ENCODE measurements at regions not wholly inside any gene's neighbourhood (a gene's known extent, or its start where the extent isn't known, plus 50 kb on each side); places are given as distances from the start of the nearest gene placed in this dataset.

GRCh38 chr2:144984038-144984437 is 464.1 kb upstream of the ZEB2 start:
- H3K9ac ChIP-seq (ENCODE audit: low read length in 3 of 3): no peak overlapping the region
- no peaks in the 10 kb centered on the region for H3K36me3 ChIP-seq (ENCODE audit: control insufficient read depth in 2 of 3, insufficient read depth in 3 of 3, low read length in 3 of 3)
- FAIRE-seq: no peak
- H3K27ac ChIP-seq (ENCODE audit: low read depth in 2 of 2, low read length in 2 of 2): no peak overlapping the region
- DNase-seq: no peak
- no peak for TF ChIP-seq CTCF (IDR thresholded peaks at IDR 0.05; ENCODE audit: borderline replicate concordance, extremely low read depth, insufficient read depth)
- intact Hi-C loops (cut with DNase I): no loop called here
- no peaks in the 10 kb centered on the region for H3K27me3 ChIP-seq (ENCODE audit: control insufficient read depth, insufficient read depth, low read length)
- H3K4me1 ChIP-seq (ENCODE audit: control insufficient read depth in 2 of 3, insufficient read depth in 2 of 3, low read depth in 1 of 3, low read length in 3 of 3): no peaks in the 10 kb centered on the region
- H3K9me3 ChIP-seq (ENCODE audit: control insufficient read depth in 2 of 3, insufficient read depth in 1 of 3, low read length in 3 of 3): peaks cover 0 to 3% (median 0%) of the 10 kb centered on the region in 3 donors
- no peak overlapping the region for H3K4me3 ChIP-seq (ENCODE audit: low read length in 3 of 3)

- H3K27me3 ChIP-seq (ENCODE audit: control insufficient read depth, insufficient read depth, low read length): no peaks in the 10 kb centered on the region
- H3K9ac ChIP-seq (ENCODE audit: low read length in 3 of 3): no peak overlapping the region
- H3K9me3 ChIP-seq (ENCODE audit: control insufficient read depth in 2 of 3, insufficient read depth in 1 of 3, low read length in 3 of 3): peaks cover 0 to 3% (median 0%) of the 10 kb centered on the region in 3 donors
- FAIRE-seq: no peak
- H3K36me3 ChIP-seq (ENCODE audit: control insufficient read depth in 2 of 3, insufficient read depth in 3 of 3, low read length in 3 of 3): no peaks in the 10 kb centered on the region
- DNase-seq: no peak
- intact Hi-C loops (cut with DNase I): no loop called here
- TF ChIP-seq CTCF (IDR thresholded peaks at IDR 0.05; ENCODE audit: borderline replicate concordance, extremely low read depth, insufficient read depth): no peak
- no peak overlapping the region for H3K27ac ChIP-seq (ENCODE audit: low read depth in 2 of 2, low read length in 2 of 2)
- no peaks in the 10 kb centered on the region for H3K4me1 ChIP-seq (ENCODE audit: control insufficient read depth in 2 of 3, insufficient read depth in 2 of 3, low read depth in 1 of 3, low read length in 3 of 3)
- no peak overlapping the region for H3K4me3 ChIP-seq (ENCODE audit: low read length in 3 of 3)
These were observed 463.2 kb upstream of the ZEB2 start for GRCh38 chr2:144983107-144983506.

GRCh38 chr2:144982481-144982880 is 462.6 kb upstream of the ZEB2 start:
- Histone ChIP-seq H3K4me3 (ENCODE audit: low read length in 3 of 3) (no peak overlapping the region), H3K36me3 (ENCODE audit: control insufficient read depth in 2 of 3, insufficient read depth in 3 of 3, low read length in 3 of 3) (no peaks in the 10 kb centered on the region), H3K27me3 (ENCODE audit: control insufficient read depth, insufficient read depth, low read length) (no peaks in the 10 kb centered on the region), H3K9ac (ENCODE audit: low read length in 3 of 3) (no peak overlapping the region), H3K9me3 (ENCODE audit: control insufficient read depth in 2 of 3, insufficient read depth in 1 of 3, low read length in 3 of 3) (peaks cover 0 to 3% (median 0%) of the 10 kb centered on the region in 3 donors), H3K4me1 (ENCODE audit: control insufficient read depth in 2 of 3, insufficient read depth in 2 of 3, low read depth in 1 of 3, low read length in 3 of 3) (no peaks in the 10 kb centered on the region), H3K27ac (ENCODE audit: low read depth in 2 of 2, low read length in 2 of 2) (no peak overlapping the region)
- DNase-seq (no peak), FAIRE-seq (no peak)
- intact Hi-C loops (cut with DNase I): no loop called here
- TF ChIP-seq CTCF (IDR thresholded peaks at IDR 0.05; ENCODE audit: borderline replicate concordance, extremely low read depth, insufficient read depth): no peak

- FAIRE-seq (no peak), DNase-seq (no peak)
- H3K36me3 ChIP-seq (ENCODE audit: control insufficient read depth in 2 of 3, insufficient read depth in 3 of 3, low read length in 3 of 3): no peaks in the 10 kb centered on the region
- no peak overlapping the region for H3K9ac ChIP-seq (ENCODE audit: low read length in 3 of 3)
- no peaks in the 10 kb centered on the region for H3K27me3 ChIP-seq (ENCODE audit: control insufficient read depth, insufficient read depth, low read length)
- no peaks in the 10 kb centered on the region for H3K9me3 ChIP-seq (ENCODE audit: control insufficient read depth in 2 of 3, insufficient read depth in 1 of 3, low read length in 3 of 3)
- intact Hi-C loops (cut with DNase I): no loop called here
- no peak for TF ChIP-seq CTCF (IDR thresholded peaks at IDR 0.05; ENCODE audit: borderline replicate concordance, extremely low read depth, insufficient read depth)
- H3K4me1 ChIP-seq (ENCODE audit: control insufficient read depth in 2 of 3, insufficient read depth in 2 of 3, low read depth in 1 of 3, low read length in 3 of 3): no peaks in the 10 kb centered on the region
- H3K27ac ChIP-seq (ENCODE audit: low read depth in 2 of 2, low read length in 2 of 2): no peak overlapping the region
- no peak overlapping the region for H3K4me3 ChIP-seq (ENCODE audit: low read length in 3 of 3)
These were observed 456.0 kb upstream of the ZEB2 start for GRCh38 chr2:144975881-144976280.

Measured in kidney (tissue), 13 donors.